Osteocyte (in vitro differentiated cells): ENCODE measurements at regions not wholly inside any gene's neighbourhood (a gene's known extent, or its start where the extent isn't known, plus 50 kb on each side); places are given as distances from the start of the nearest gene placed in this dataset.

ENCODE experiments used
- DNase-seq: peaks from one replicate; pipeline ENCODE4 v3.0.0; 2021; ENCODE audit warnings: mixed read lengths; ENCODE audit not compliant: unreplicated experiment; ENCODE audit errors: extremely low spot score
- H3K27ac Mint-ChIP-seq: one replicate; pipeline ENCODE4 v1.8.0; 2021; ENCODE audit warnings: mild to moderate bottlenecking, mixed read lengths; ENCODE audit not compliant: unreplicated experiment
- H3K27me3 Mint-ChIP-seq: one replicate; pipeline ENCODE4 v1.8.0; 2021; ENCODE audit warnings: mixed read lengths; ENCODE audit not compliant: unreplicated experiment
- H3K36me3 Mint-ChIP-seq: one replicate; pipeline ENCODE4 v1.8.0; 2021; ENCODE audit warnings: mixed read lengths; ENCODE audit not compliant: unreplicated experiment
- H3K4me1 Mint-ChIP-seq: one replicate; pipeline ENCODE4 v1.8.0; 2021; ENCODE audit warnings: mixed read lengths; ENCODE audit not compliant: unreplicated experiment
- H3K4me3 Mint-ChIP-seq: one replicate; pipeline ENCODE4 v1.8.0; 2021; ENCODE audit warnings: mild to moderate bottlenecking, moderate library complexity, mixed read lengths; ENCODE audit not compliant: unreplicated experiment
- H3K9me3 Mint-ChIP-seq: one replicate; pipeline ENCODE4 v1.8.0; 2021; ENCODE audit warnings: mixed read lengths; ENCODE audit not compliant: unreplicated experiment
- TF ChIP-seq, protein P1 (sequence below): fragments of 200-600 bp; sonication (generic); IDR thresholded peaks from 2 replicates; pipeline ENCODE4 v1.5.0; 2021; ENCODE audit warnings: antibody characterized with exemption, mild to moderate bottlenecking, moderate library complexity

DNA sequence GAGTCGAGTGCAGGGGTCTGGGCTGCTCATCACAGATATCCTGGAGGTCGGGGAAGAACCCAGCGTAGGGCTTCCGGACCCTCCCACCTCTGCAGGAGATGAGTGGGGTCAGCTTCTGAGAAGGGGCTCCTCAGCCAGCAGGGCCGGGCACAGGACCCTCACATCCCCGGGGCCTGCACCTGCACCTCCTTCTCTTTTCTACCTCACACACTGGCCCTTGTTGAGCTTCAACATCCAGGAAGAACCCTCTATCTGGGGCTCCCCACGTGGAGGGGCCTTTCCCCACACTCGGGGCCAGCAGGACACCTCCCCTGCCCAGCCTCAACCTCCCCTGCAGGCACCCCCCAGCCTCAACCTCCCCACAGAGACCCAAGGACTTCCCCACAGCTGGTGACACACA lies 299.4 kb downstream of the CTTN start:
- no peak for DNase-seq
- H3K4me3 Mint-ChIP-seq, result no peak overlapping the region
- H3K27me3 Mint-ChIP-seq, result no peaks in the 10 kb centered on the region
- TF ChIP-seq, protein P1, sequence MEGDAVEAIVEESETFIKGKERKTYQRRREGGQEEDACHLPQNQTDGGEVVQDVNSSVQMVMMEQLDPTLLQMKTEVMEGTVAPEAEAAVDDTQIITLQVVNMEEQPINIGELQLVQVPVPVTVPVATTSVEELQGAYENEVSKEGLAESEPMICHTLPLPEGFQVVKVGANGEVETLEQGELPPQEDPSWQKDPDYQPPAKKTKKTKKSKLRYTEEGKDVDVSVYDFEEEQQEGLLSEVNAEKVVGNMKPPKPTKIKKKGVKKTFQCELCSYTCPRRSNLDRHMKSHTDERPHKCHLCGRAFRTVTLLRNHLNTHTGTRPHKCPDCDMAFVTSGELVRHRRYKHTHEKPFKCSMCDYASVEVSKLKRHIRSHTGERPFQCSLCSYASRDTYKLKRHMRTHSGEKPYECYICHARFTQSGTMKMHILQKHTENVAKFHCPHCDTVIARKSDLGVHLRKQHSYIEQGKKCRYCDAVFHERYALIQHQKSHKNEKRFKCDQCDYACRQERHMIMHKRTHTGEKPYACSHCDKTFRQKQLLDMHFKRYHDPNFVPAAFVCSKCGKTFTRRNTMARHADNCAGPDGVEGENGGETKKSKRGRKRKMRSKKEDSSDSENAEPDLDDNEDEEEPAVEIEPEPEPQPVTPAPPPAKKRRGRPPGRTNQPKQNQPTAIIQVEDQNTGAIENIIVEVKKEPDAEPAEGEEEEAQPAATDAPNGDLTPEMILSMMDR, result no peak
- H3K4me1 Mint-ChIP-seq, result no peaks in the 10 kb centered on the region
- H3K36me3 Mint-ChIP-seq, result no peaks in the 10 kb centered on the region
- H3K27ac Mint-ChIP-seq, result no peak overlapping the region
- H3K9me3 Mint-ChIP-seq, result peaks cover 13% of the 10 kb centered on the region

DNA sequence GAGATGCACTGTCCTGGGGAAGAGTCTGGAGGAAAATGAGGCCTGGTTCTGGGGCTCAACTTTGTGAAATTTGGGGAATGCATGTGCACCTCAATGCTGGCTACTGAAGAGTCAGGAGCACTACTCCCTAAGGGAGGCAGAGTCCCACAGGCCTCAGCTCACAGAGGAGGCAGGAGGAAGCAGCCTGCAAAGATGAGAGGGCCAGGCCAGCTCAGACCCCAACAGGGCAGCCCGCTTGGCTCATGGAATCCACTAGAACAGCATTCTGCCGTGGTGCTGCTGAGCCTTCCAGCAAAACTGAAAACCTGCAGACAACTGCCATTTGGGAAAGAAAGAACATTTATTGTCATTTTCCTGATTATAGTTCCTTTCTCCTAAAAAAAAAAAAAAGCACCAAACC lies 300.5 kb downstream of the CTTN start:
- no peak overlapping the region for H3K27ac Mint-ChIP-seq
- H3K27me3 Mint-ChIP-seq, result no peaks in the 10 kb centered on the region
- H3K36me3 Mint-ChIP-seq, result no peaks in the 10 kb centered on the region
- H3K4me1 Mint-ChIP-seq, result no peaks in the 10 kb centered on the region
- DNase-seq, result no peak
- peaks cover 9% of the 10 kb centered on the region for H3K9me3 Mint-ChIP-seq
- TF ChIP-seq, protein P1, result no peak
- no peak overlapping the region for H3K4me3 Mint-ChIP-seq

DNA sequence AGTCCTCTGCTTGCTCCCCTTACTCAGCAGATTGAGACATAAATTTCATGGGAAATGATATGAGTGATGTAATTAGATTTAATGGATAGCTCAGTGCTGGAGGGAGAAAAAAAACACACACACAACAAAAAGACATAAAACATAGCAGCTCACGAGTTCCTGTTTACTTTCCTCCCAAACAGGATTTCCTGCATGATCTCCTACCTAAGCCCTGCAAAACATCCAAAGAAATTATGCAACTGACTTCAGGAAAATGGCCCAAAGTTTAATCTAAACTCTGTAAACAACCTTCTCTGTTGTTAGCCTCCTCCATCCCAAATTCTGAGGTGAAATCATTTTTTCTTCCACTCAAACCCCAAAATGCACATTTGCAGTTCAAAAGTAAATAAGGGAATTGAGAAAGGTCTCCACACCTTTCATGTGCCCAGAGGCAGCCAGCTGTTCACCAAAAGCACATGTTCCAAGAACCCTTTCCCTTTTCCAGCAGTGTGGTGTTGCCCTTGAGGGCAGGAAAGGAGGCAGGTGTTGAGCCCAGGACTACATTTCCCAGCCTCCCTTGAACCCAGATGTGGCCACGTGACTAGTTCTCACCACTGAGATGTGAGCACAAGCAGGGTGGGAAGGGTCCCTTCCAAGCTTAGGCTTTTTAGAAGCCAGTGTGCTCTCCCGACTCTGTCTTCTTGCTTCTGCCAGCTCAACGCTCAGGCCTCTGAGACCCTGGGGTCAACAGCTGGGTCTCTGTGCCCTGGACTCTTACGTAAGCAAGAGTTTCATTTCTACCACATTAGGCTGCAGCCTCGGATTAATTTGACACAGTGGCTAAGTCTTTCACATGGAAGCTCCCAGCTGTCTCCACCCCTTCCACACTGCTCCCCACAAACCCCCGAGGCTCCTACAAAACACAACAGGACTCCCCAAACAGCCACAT lies 301.2 kb downstream of the CTTN start:
- H3K9me3 Mint-ChIP-seq, result peaks cover 9% of the 10 kb centered on the region

DNA sequence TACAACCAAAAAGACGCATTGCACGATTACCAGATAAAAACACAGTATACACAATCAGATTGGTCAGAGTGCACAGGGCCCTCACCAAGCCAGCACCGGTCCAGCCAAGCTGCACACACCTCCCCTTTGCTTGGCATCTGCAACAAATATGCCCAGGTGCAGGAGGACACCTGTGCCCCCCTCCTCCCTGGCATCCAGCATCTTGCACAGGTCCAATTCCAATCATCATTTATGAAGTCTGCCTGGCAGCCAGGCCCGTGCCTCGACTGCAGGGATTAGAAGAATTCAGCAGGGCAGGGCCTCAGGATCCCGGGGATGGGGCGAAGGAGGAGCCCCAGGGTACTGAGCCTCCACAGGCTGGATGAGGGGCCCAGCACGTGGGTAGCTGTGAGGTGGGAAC lies 302.1 kb downstream of the CTTN start:
- H3K27ac Mint-ChIP-seq, result no peak overlapping the region
- no peak for DNase-seq
- TF ChIP-seq, protein P1, result no peak

More for the DNA sequence above, 301.2 kb downstream of the CTTN start:
- Mint-ChIP-seq H3K27ac (no peak overlapping the region), H3K4me3 (no peak overlapping the region), H3K36me3 (no peaks in the 10 kb centered on the region), H3K27me3 (no peaks in the 10 kb centered on the region), H3K4me1 (no peaks in the 10 kb centered on the region)
- TF ChIP-seq, protein P1, result no peak
- DNase-seq, result no peak

DNA sequence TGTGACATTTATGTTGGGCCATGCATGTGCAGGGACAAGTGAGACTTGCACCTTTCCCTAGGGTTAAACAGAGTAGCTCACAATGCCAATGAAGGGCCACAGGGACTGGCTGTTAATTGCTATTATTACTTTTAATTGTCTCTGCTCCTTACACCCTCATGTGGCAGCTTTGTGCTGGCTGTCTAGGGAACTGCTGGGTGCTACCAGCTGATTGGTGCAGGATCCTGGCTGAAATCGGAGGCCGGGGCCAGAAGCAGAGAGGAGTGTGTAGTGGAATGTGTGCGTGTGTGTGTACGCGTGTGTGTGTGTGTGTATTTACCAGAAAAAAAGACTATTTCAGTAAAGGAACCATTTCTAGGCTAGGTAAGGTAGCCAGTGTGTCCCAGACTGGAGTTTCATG lies 302.5 kb downstream of the CTTN start:
- Mint-ChIP-seq H3K4me1 (no peaks in the 10 kb centered on the region), H3K36me3 (no peaks in the 10 kb centered on the region), H3K4me3 (no peak overlapping the region), H3K27me3 (no peaks in the 10 kb centered on the region), H3K27ac (no peak overlapping the region), H3K9me3 (peaks cover 9% of the 10 kb centered on the region)
- DNase-seq, result no peak
- TF ChIP-seq, protein P1, result no peak

More for the DNA sequence above, 302.1 kb downstream of the CTTN start:
- Mint-ChIP-seq H3K27me3 (no peaks in the 10 kb centered on the region), H3K9me3 (peaks cover 9% of the 10 kb centered on the region), H3K36me3 (no peaks in the 10 kb centered on the region), H3K4me1 (no peaks in the 10 kb centered on the region), H3K4me3 (no peak overlapping the region)
